ENCODE measurements at regions not wholly inside any gene's neighbourhood (a gene's known extent, or its start where the extent isn't known, plus 50 kb on each side); places are given as distances from the start of the nearest gene placed in this dataset.

DNA sequence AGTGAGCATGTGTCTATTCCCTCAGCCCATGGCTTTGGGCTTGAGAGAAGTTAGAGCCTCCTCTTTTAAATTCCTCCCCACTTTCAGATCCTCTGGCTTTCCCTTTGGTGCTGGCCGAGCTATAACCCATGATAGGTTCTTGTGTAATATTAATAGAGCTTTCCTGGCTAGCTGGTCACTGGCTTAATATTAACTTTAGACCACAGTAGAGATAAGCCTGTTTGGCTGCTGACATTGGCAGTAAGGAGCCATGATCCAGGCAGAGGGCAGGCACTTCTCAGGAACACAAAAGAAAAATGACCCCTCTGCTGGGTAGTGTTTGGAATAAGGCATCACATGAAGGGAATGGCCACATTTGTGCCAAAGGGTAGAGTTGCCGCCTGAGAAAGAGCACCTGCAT is 65.4 kb upstream of the UMPS start:
- H3K27me3 ChIP-seq (ENCODE audit: control insufficient read depth, insufficient read depth, low read length), result no peaks in the 10 kb centered on the region
- no peaks in the 10 kb centered on the region for H3K36me3 ChIP-seq (ENCODE audit: control insufficient read depth, insufficient read depth, low read length)
- H3K4me3 ChIP-seq (ENCODE audit: low read depth, low read length), result no peak overlapping the region
- TF ChIP-seq, protein P1, sequence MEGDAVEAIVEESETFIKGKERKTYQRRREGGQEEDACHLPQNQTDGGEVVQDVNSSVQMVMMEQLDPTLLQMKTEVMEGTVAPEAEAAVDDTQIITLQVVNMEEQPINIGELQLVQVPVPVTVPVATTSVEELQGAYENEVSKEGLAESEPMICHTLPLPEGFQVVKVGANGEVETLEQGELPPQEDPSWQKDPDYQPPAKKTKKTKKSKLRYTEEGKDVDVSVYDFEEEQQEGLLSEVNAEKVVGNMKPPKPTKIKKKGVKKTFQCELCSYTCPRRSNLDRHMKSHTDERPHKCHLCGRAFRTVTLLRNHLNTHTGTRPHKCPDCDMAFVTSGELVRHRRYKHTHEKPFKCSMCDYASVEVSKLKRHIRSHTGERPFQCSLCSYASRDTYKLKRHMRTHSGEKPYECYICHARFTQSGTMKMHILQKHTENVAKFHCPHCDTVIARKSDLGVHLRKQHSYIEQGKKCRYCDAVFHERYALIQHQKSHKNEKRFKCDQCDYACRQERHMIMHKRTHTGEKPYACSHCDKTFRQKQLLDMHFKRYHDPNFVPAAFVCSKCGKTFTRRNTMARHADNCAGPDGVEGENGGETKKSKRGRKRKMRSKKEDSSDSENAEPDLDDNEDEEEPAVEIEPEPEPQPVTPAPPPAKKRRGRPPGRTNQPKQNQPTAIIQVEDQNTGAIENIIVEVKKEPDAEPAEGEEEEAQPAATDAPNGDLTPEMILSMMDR (IDR thresholded peaks at IDR 0.05; ENCODE audit: insufficient read depth, low read length, poor library complexity, severe bottlenecking), result no peak
- no peak for DNase-seq (ENCODE audit: low read depth)

DNA sequence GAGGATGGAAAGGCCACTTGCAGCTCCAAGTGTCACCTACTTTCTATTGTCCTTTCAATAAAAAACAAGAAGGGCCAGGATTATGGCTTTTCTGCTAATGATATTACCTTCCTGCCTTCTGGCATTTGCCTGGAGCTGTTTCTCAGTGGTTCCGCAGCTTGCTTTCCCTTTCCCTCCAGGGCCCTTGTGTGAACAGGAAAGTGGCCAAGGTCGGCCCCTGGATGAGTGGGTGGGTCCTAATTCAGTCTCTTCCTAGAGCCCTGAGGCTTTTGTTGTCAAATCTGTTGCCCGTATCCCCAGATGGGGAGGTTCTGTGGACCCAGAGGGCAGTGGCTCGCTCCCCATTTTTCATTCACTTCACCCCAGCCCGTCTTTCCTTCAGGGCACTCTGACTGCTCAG is 64.2 kb upstream of the UMPS start:
- Histone ChIP-seq H3K27me3 (ENCODE audit: control insufficient read depth, insufficient read depth, low read length) (no peaks in the 10 kb centered on the region), H3K36me3 (ENCODE audit: control insufficient read depth, insufficient read depth, low read length) (no peaks in the 10 kb centered on the region), H3K4me3 (ENCODE audit: low read depth, low read length) (no peak overlapping the region)
- no peak for DNase-seq (ENCODE audit: low read depth)
- TF ChIP-seq, protein P1 (IDR thresholded peaks at IDR 0.05; ENCODE audit: insufficient read depth, low read length, poor library complexity, severe bottlenecking), result no peak

DNA sequence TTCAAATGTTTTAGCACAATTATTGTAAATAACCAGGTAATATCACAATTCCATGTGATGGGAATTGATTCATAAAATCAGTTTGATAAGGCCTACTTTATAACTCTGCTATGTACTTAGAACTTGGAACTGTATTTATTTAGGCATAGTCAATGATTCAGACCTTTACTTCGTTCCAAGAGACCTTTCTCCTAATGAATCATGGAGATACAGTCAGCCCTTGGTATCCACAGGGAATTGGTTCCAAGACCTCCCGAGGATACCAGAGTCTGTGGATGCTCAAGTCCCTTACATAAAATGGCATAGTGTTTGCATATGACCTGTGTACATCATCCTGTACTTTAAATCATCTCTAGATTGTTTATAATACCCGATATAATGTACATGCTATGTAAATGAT is 60.8 kb upstream of the UMPS start:
- TF ChIP-seq, protein P1 (IDR thresholded peaks at IDR 0.05; ENCODE audit: insufficient read depth, low read length, poor library complexity, severe bottlenecking), result no peak
- Histone ChIP-seq H3K4me3 (ENCODE audit: low read depth, low read length) (no peak overlapping the region), H3K27me3 (ENCODE audit: control insufficient read depth, insufficient read depth, low read length) (no peaks in the 10 kb centered on the region), H3K36me3 (ENCODE audit: control insufficient read depth, insufficient read depth, low read length) (no peaks in the 10 kb centered on the region)
- no peak for DNase-seq (ENCODE audit: low read depth)

DNA sequence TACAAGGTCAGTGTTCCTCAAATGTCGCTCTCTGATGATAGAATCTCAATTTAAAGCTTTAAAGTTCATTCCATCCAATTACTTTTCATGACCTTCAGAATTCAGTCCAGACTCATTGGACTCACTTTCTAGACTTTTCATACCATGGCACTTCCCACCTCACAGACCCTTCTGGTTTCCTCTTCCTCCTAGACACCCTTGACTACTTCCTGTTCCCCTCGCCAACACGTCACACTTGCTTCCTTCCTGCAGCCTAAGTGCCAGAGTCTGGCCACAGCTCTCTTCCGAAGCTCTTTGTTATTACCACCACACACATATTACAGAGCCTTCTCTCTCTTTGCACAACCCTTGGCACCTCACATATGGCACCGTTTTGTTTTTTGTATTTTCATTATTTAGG is 59.1 kb upstream of the UMPS start:
- H3K4me3 ChIP-seq (ENCODE audit: low read depth, low read length), result no peak overlapping the region
- TF ChIP-seq, protein P1 (IDR thresholded peaks at IDR 0.05; ENCODE audit: insufficient read depth, low read length, poor library complexity, severe bottlenecking), result no peak
- H3K36me3 ChIP-seq (ENCODE audit: control insufficient read depth, insufficient read depth, low read length), result no peaks in the 10 kb centered on the region
- DNase-seq (ENCODE audit: low read depth), result no peak
- no peaks in the 10 kb centered on the region for H3K27me3 ChIP-seq (ENCODE audit: control insufficient read depth, insufficient read depth, low read length)

DNA sequence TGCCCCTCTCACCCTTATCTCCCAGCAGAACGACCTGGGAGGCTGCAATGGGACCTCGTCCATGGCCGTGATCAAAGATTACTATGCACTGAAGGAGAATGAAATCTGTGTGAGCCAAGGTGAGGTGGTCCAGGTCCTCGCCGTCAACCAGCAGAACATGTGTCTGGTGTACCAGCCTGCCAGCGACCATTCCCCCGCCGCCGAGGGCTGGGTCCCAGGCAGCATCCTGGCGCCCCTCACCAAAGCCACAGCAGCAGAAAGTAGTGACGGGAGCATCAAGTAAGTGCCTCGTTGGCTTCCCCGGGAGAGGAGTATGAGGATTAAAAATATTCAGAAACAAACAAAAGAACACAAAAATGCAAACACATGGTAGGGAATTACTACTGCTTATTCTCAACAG is 55.9 kb upstream of the UMPS start:
- TF ChIP-seq, protein P1 (IDR thresholded peaks at IDR 0.05; ENCODE audit: insufficient read depth, low read length, poor library complexity, severe bottlenecking), result no peak
- Histone ChIP-seq H3K36me3 (ENCODE audit: control insufficient read depth, insufficient read depth, low read length) (no peaks in the 10 kb centered on the region), H3K4me3 (ENCODE audit: low read depth, low read length) (no peak overlapping the region), H3K27me3 (ENCODE audit: control insufficient read depth, insufficient read depth, low read length) (no peaks in the 10 kb centered on the region)
- no peak for DNase-seq (ENCODE audit: low read depth)

DNA sequence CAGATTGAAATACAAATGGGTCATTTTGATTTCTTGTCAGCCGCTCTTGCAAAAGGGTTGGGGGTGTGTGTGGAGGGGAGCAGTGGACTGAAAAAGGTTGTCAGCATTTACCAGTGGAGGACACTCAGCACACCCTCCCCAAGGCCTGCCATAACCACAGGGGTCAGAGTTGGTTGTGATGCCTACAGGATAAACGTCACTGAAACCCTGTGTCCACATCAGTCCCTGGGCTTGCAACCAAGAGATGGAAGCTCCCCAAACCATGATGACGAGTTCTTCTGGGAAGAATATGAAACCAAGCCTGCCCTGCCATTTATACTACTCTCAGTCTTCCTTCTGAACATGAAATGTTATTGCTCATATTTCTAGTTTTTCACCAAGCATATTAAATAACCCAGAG is 54.0 kb upstream of the UMPS start:
- TF ChIP-seq, protein P1 (IDR thresholded peaks at IDR 0.05; ENCODE audit: insufficient read depth, low read length, poor library complexity, severe bottlenecking), result no peak

More for the DNA sequence above, 54.0 kb upstream of the UMPS start:
- Histone ChIP-seq H3K27me3 (ENCODE audit: control insufficient read depth, insufficient read depth, low read length) (no peaks in the 10 kb centered on the region), H3K4me3 (ENCODE audit: low read depth, low read length) (no peak overlapping the region), H3K36me3 (ENCODE audit: control insufficient read depth, insufficient read depth, low read length) (no peaks in the 10 kb centered on the region)
- no peak for DNase-seq (ENCODE audit: low read depth)
